ENCODE measurements at regions not wholly inside any gene's neighbourhood (a gene's known extent, or its start where the extent isn't known, plus 50 kb on each side); places are given as distances from the start of the nearest gene placed in this dataset.

GRCh38 chr18:67241299-67241698, 275.2 kb downstream of the DSEL start (continued):
- TF ChIP-seq, protein P1, sequence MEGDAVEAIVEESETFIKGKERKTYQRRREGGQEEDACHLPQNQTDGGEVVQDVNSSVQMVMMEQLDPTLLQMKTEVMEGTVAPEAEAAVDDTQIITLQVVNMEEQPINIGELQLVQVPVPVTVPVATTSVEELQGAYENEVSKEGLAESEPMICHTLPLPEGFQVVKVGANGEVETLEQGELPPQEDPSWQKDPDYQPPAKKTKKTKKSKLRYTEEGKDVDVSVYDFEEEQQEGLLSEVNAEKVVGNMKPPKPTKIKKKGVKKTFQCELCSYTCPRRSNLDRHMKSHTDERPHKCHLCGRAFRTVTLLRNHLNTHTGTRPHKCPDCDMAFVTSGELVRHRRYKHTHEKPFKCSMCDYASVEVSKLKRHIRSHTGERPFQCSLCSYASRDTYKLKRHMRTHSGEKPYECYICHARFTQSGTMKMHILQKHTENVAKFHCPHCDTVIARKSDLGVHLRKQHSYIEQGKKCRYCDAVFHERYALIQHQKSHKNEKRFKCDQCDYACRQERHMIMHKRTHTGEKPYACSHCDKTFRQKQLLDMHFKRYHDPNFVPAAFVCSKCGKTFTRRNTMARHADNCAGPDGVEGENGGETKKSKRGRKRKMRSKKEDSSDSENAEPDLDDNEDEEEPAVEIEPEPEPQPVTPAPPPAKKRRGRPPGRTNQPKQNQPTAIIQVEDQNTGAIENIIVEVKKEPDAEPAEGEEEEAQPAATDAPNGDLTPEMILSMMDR (IDR thresholded peaks at IDR 0.05; ENCODE audit: low read depth, low read length, missing input control) = no peak
- TF ChIP-seq RAD21 (IDR thresholded peaks at IDR 0.05) (no peak), TAF1 (conservative IDR thresholded peaks at IDR 0.05) (no peak), FOXA1 (IDR thresholded peaks at IDR 0.05) (no peak), ATF3 (IDR thresholded peaks at IDR 0.05) (no peak), YY1 (IDR thresholded peaks at IDR 0.05) (no peak), SP1 (IDR thresholded peaks at IDR 0.05) (no peak), RXRA (IDR thresholded peaks at IDR 0.05) (no peak), NR2F2 (IDR thresholded peaks at IDR 0.05) (no peak), GABPA (IDR thresholded peaks at IDR 0.05 in 1 of 2, conservative IDR thresholded peaks at IDR 0.05 in 1 of 2) (no peak), MAX (IDR thresholded peaks at IDR 0.05) (no peak), HNF4G (IDR thresholded peaks at IDR 0.05) (no peak)

DNA sequence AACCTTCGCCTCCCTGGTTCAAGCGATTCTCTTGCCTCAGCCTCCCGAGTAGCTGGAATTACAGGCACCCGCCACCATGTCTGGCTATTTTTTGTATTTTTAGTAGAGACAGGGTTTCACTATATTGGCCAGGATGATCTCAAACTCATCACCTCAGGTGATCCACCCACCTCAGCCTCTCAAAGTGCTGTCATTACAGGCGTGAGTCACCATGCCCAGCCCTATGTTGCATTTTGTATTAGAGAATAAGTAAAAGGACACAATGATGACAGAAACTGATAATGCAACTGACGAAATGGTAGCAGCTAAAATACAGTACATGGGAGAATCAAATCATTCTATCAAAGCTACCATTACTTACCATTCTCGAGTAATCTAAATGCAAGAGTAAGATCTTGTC, 276.7 kb downstream of the DSEL start:
- no peak overlapping the region for H3K27ac ChIP-seq (ENCODE audit: low read depth in 1 of 2, low read length in 2 of 2)
- 82% methylated on average over 7 of the region's 7 CpGs for WGBS
- DNase-seq (ENCODE audit: low spot score) = no peak
- H3K36me3 ChIP-seq (ENCODE audit: control insufficient read depth in 4 of 4, insufficient read depth in 3 of 4, low read depth in 1 of 4, low read length in 3 of 4) = no peaks in the 10 kb centered on the region
- peaks cover 0 to 3% (median 0%) of the 10 kb centered on the region in 4 donors for H3K4me1 ChIP-seq (ENCODE audit: control insufficient read depth in 4 of 4, insufficient read depth in 4 of 4, low read length in 3 of 4)
- no peak overlapping the region for H3K9ac ChIP-seq (ENCODE audit: low read depth in 1 of 2, low read length in 2 of 2)
- no peaks in the 10 kb centered on the region for H3K27me3 ChIP-seq (ENCODE audit: control insufficient read depth in 4 of 4, insufficient read depth in 4 of 4, low read length in 3 of 4)
- no peak overlapping the region for H3K4me3 ChIP-seq (ENCODE audit: low read depth in 1 of 3, low read length in 3 of 3)
- no peaks in the 10 kb centered on the region for H3K9me3 ChIP-seq (ENCODE audit: control insufficient read depth in 4 of 4, low read length in 3 of 4)
- TF ChIP-seq NR2F2 (IDR thresholded peaks at IDR 0.05) (no peak), RXRA (IDR thresholded peaks at IDR 0.05) (no peak), REST (IDR thresholded peaks at IDR 0.05) (no peak), ATF3 (IDR thresholded peaks at IDR 0.05) (no peak), JUND (IDR thresholded peaks at IDR 0.05) (no peak), YY1 (IDR thresholded peaks at IDR 0.05) (no peak), RAD21 (IDR thresholded peaks at IDR 0.05) (no peak), ZBTB33 (IDR thresholded peaks at IDR 0.05) (no peak), HNF4A (conservative IDR thresholded peaks at IDR 0.05) (no peak)

All from liver (tissue), 8 donors.